ENCODE measurements at regions not wholly inside any gene's neighbourhood (a gene's known extent, or its start where the extent isn't known, plus 50 kb on each side); places are given as distances from the start of the nearest gene placed in this dataset.

GRCh38 chr12:16136219-16136988 lies 141.1 kb downstream of the SLC15A5 start:
- CTCF ChIA-PET: interaction anchor here (0.5 kb wide), 1 partner anchor 175 kb away, joined by 3 read pairs; no protein-coding TSS in a partner anchor
- DNase-seq (ENCODE audit: low spot score): no peak
- POLR2A ChIA-PET (ENCODE audit: low non-redundant PET): no interaction called here
- H3K27ac ChIP-seq: no peak overlapping the region
- TF ChIP-seq CTCF (conservative IDR thresholded peaks at IDR 0.05; ENCODE audit: low read depth): no peak

- CTCF ChIA-PET: no interaction called here
- POLR2A ChIA-PET (ENCODE audit: low non-redundant PET): no interaction called here
- no peak overlapping the region for H3K27ac ChIP-seq
- no peak for DNase-seq (ENCODE audit: low spot score)
- no peak for TF ChIP-seq CTCF (conservative IDR thresholded peaks at IDR 0.05; ENCODE audit: low read depth)
Observed at GRCh38 chr12:16135323-16135722, 142.2 kb downstream of the SLC15A5 start.

DNA sequence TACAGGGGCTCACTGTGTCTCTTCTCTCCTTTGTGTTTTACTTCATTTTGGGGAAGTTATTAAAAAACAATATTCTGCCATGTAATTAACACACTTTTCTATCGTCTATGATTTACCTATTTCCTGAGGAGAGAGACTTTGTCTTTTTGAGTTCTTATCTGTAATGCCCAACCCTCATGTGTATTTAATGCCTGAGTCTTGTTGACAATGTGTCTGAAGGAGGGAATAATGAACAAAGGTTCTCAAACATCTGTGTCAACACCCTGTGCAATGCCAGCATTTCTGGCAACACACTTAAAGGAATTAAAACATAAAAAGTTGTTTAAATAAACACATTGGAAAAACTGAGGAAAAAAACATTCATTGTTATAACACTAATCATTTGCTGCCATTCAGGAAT lies 147.1 kb downstream of the SLC15A5 start:
- no peak overlapping the region for H3K27ac ChIP-seq
- no peak for DNase-seq (ENCODE audit: low spot score)
- TF ChIP-seq CTCF (conservative IDR thresholded peaks at IDR 0.05; ENCODE audit: low read depth): no peak
- POLR2A ChIA-PET (ENCODE audit: low non-redundant PET): no interaction called here
- CTCF ChIA-PET: no interaction called here

- no peak for TF ChIP-seq CTCF (conservative IDR thresholded peaks at IDR 0.05; ENCODE audit: low read depth)
- POLR2A ChIA-PET (ENCODE audit: low non-redundant PET): no interaction called here
- H3K27ac ChIP-seq: no peak overlapping the region
- CTCF ChIA-PET: no interaction called here
- DNase-seq (ENCODE audit: low spot score): no peak
Observed at GRCh38 chr12:16121953-16122352, 155.5 kb downstream of the SLC15A5 start.

GRCh38 chr12:16119618-16120415 lies 157.7 kb downstream of the SLC15A5 start:
- DNase-seq (ENCODE audit: low spot score): no peak
- CTCF ChIA-PET: interaction anchor here (0.6 kb wide), 1 partner anchor 19 kb away, joined by 5 read pairs; no protein-coding TSS in a partner anchor
- POLR2A ChIA-PET (ENCODE audit: low non-redundant PET): no interaction called here
- no peak overlapping the region for H3K27ac ChIP-seq
- no peak for TF ChIP-seq CTCF (conservative IDR thresholded peaks at IDR 0.05; ENCODE audit: low read depth)

- H3K27ac ChIP-seq: no peak overlapping the region
- CTCF ChIA-PET: no interaction called here
- no peak for TF ChIP-seq CTCF (conservative IDR thresholded peaks at IDR 0.05; ENCODE audit: low read depth)
Observed at GRCh38 chr12:16118586-16118985, 158.9 kb downstream of the SLC15A5 start.

More at GRCh38 chr12:16118586-16118985, 158.9 kb downstream of the SLC15A5 start:
- POLR2A ChIA-PET (ENCODE audit: low non-redundant PET): no interaction called here
- DNase-seq (ENCODE audit: low spot score): no peak

Data from RWPE1 (cell line).